ENCODE measurements at regions not wholly inside any gene's neighbourhood (a gene's known extent, or its start where the extent isn't known, plus 50 kb on each side); places are given as distances from the start of the nearest gene placed in this dataset.

DNA sequence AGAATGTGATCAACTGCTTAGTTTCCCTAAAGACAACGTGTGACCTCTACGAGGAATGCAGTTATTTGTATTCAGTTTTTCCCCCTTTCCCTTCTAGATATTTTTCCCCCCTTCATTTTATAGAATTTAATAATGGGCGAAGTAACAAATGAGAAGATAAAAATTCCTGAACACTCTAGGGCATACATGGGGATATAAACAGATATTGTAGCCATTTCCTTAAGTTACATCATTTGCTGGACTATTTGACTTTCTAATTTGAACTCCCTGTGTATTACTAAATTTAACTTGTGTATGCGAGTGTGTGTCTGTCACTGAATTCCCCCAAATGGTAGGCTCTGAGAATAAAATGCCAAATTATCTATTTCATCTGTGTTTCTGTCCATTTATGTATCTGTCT lies 99.0 kb upstream of the ZFP64 start:
- H3K4me3 ChIP-seq (ENCODE audit: low read depth, low read length): no peak overlapping the region
- in situ Hi-C loops (cut with HindIII; ENCODE audit: low sequenced_read_pairs): no loop called here
- TF ChIP-seq, protein P1, sequence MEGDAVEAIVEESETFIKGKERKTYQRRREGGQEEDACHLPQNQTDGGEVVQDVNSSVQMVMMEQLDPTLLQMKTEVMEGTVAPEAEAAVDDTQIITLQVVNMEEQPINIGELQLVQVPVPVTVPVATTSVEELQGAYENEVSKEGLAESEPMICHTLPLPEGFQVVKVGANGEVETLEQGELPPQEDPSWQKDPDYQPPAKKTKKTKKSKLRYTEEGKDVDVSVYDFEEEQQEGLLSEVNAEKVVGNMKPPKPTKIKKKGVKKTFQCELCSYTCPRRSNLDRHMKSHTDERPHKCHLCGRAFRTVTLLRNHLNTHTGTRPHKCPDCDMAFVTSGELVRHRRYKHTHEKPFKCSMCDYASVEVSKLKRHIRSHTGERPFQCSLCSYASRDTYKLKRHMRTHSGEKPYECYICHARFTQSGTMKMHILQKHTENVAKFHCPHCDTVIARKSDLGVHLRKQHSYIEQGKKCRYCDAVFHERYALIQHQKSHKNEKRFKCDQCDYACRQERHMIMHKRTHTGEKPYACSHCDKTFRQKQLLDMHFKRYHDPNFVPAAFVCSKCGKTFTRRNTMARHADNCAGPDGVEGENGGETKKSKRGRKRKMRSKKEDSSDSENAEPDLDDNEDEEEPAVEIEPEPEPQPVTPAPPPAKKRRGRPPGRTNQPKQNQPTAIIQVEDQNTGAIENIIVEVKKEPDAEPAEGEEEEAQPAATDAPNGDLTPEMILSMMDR (IDR thresholded peaks at IDR 0.05; ENCODE audit: low read depth, low read length): no peak
- no peak for DNase-seq (ENCODE audit: low read depth, low spot score)

- TF ChIP-seq, protein P1 (IDR thresholded peaks at IDR 0.05; ENCODE audit: low read depth, low read length): no peak
- in situ Hi-C loops (cut with HindIII; ENCODE audit: low sequenced_read_pairs): no loop called here
- H3K4me3 ChIP-seq (ENCODE audit: low read depth, low read length): no peak overlapping the region
- DNase-seq (ENCODE audit: low read depth, low spot score): no peak
These were observed 98.5 kb upstream of the ZFP64 start for GRCh38 chr20:52289956-52290565.

GRCh38 chr20:52280407-52280806 lies 88.8 kb upstream of the ZFP64 start:
- H3K4me3 ChIP-seq (ENCODE audit: low read depth, low read length): no peak overlapping the region
- TF ChIP-seq, protein P1 (IDR thresholded peaks at IDR 0.05; ENCODE audit: low read depth, low read length): no peak
- in situ Hi-C loops (cut with HindIII; ENCODE audit: low sequenced_read_pairs): no loop called here
- DNase-seq (ENCODE audit: low read depth, low spot score): no peak

DNA sequence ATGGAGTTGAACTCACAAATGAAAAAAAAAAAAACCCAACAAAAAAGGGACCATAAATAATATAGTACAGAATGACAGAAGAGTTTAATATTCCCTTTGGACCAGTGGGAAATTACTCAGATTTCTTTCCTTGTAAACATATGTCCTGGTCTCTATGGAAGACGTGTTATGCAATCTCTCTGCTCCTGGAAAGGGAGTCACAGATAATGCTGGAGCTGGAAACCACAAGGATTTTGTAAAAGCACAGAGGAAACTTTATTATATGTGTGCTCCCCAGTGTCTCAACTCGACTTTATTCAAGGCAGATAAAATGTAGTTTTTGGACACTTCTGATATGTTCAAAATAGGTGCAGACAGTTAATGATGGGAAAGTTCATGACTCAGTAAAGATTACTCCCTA lies 88.1 kb upstream of the ZFP64 start:
- no peak overlapping the region for H3K4me3 ChIP-seq (ENCODE audit: low read depth, low read length)
- in situ Hi-C loops (cut with HindIII; ENCODE audit: low sequenced_read_pairs): no loop called here
- no peak for DNase-seq (ENCODE audit: low read depth, low spot score)
- TF ChIP-seq, protein P1 (IDR thresholded peaks at IDR 0.05; ENCODE audit: low read depth, low read length): no peak

DNA sequence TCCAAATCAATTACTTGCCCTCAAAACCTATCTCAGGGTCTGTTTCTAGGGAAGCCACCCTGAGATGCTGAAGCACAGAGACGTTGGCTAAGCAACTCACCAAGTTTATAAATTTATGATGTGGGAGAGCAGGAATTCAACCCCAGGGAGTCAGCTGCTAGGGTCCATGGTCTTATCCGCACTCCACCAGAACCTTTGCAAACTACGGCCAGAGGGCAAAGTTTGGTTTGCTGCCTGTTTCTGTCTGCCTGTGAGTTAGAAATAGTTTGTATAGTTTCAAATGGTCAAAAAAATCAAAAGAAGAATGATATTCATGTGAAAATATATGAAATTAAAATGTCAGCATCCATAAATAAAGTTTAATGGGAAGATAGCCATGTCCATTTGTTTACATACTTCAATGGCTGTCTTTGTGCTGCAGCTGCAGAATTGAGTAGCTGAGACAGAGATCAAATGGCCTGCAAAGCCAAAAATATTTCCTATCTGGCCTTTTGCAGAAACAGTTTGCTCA lies 83.7 kb upstream of the ZFP64 start:
- no peak for DNase-seq (ENCODE audit: low read depth, low spot score)
- TF ChIP-seq, protein P1 (IDR thresholded peaks at IDR 0.05; ENCODE audit: low read depth, low read length): no peak
- H3K4me3 ChIP-seq (ENCODE audit: low read depth, low read length): no peak overlapping the region
- in situ Hi-C loops (cut with HindIII; ENCODE audit: low sequenced_read_pairs): no loop called here

DNA sequence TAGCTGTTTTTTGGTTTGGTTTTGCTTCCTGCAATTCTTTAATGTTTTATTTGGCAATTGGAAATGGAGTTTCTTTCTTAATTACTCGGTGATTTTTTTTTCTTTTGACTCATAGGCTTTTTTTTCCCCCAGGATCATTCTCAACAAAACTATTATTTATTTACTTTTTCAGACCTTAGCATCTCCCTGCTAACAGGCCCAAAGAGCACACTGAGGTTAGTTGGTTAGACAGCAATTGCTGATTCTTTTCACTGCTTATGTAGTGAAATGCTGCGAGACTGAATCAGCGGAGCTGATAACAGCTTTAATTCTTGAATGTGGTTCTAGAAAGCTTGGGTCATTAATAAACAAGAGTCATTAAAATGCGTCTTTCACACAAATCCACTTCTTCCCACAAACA lies 79.1 kb upstream of the ZFP64 start:
- no peak overlapping the region for H3K4me3 ChIP-seq (ENCODE audit: low read depth, low read length)
- no peak for DNase-seq (ENCODE audit: low read depth, low spot score)
- in situ Hi-C loops (cut with HindIII; ENCODE audit: low sequenced_read_pairs): no loop called here
- TF ChIP-seq, protein P1 (IDR thresholded peaks at IDR 0.05; ENCODE audit: low read depth, low read length): no peak

Data from astrocyte of the spinal cord (primary cell).